ENCODE measurements at regions not wholly inside any gene's neighbourhood (a gene's known extent, or its start where the extent isn't known, plus 50 kb on each side); places are given as distances from the start of the nearest gene placed in this dataset.
A peak's percentile ranks its signal among the peaks of the same experiment; 100 is the strongest.

GRCh38 chr13:76667551-76667950 is 218.7 kb downstream of the KCTD12 start:
- TF ChIP-seq POLR2A (IDR thresholded peaks at IDR 0.05) (no peak), CTCF (IDR thresholded peaks at IDR 0.05) (peak in 3 of 6 experiments; percentile 27 to 39 (median 37))

All from Peyer's patch (tissue), 4 donors.